GM18520 (cell line): ENCODE measurements at regions not wholly inside any gene's neighbourhood (a gene's known extent, or its start where the extent isn't known, plus 50 kb on each side); places are given as distances from the start of the nearest gene placed in this dataset.

Source experiments
- ATAC-seq: cut with Tn5 transposase; IDR thresholded peaks from one replicate; pipeline ENCODE4 v1.9.1; 2021; ENCODE audit not compliant: unreplicated experiment

- ATAC-seq: no peak
These were observed 507.1 kb downstream of the TMEM182 start for GRCh38 chr2:103268841-103269498.

- ATAC-seq: no peak
These were observed 515.0 kb downstream of the TMEM182 start for GRCh38 chr2:103276869-103277268.

GRCh38 chr2:103284750-103285149, 522.9 kb downstream of the TMEM182 start:
- no peak for ATAC-seq

- ATAC-seq: no peak
These were observed 523.5 kb downstream of the TMEM182 start for GRCh38 chr2:103285354-103285753.

GRCh38 chr2:103287746-103288145, 525.9 kb downstream of the TMEM182 start:
- ATAC-seq: no peak

- no peak for ATAC-seq
These were observed 526.9 kb downstream of the TMEM182 start for GRCh38 chr2:103288696-103289095.

GRCh38 chr2:103289105-103289725, 527.4 kb downstream of the TMEM182 start:
- no peak for ATAC-seq

GRCh38 chr2:103292573-103292972, 530.7 kb downstream of the TMEM182 start:
- ATAC-seq: no peak

- ATAC-seq: no peak
These were observed 531.4 kb downstream of the TMEM182 start for GRCh38 chr2:103293067-103293741.

GRCh38 chr2:103293742-103294077, 531.9 kb downstream of the TMEM182 start:
- no peak for ATAC-seq

GRCh38 chr2:103294420-103294819, 532.6 kb downstream of the TMEM182 start:
- ATAC-seq: no peak

GRCh38 chr2:103295591-103295990, 533.8 kb downstream of the TMEM182 start:
- no peak for ATAC-seq

- ATAC-seq: no peak
These were observed 562.8 kb downstream of the TMEM182 start for GRCh38 chr2:103324671-103325070.

- no peak for ATAC-seq
These were observed 565.6 kb downstream of the TMEM182 start for GRCh38 chr2:103327386-103327785.

- no peak for ATAC-seq
These were observed 566.1 kb downstream of the TMEM182 start for GRCh38 chr2:103327966-103328365.

GRCh38 chr2:103335403-103335802, 573.6 kb downstream of the TMEM182 start:
- no peak for ATAC-seq

- no peak for ATAC-seq
These were observed 577.0 kb downstream of the TMEM182 start for GRCh38 chr2:103338819-103339218.

GRCh38 chr2:103346780-103347179, 584.9 kb downstream of the TMEM182 start:
- no peak for ATAC-seq

GRCh38 chr2:103353774-103354173, 591.9 kb downstream of the TMEM182 start:
- no peak for ATAC-seq

GRCh38 chr2:103355287-103355686, 593.5 kb downstream of the TMEM182 start:
- no peak for ATAC-seq

GRCh38 chr2:103361712-103362111, 599.9 kb downstream of the TMEM182 start:
- no peak for ATAC-seq

- ATAC-seq: no peak
These were observed 601.8 kb downstream of the TMEM182 start for GRCh38 chr2:103363639-103364038.
